DMS114 treated with DMSO at 0.1 percent for 48 hours (cell line): ENCODE measurements at regions not wholly inside any gene's neighbourhood (a gene's known extent, or its start where the extent isn't known, plus 50 kb on each side); places are given as distances from the start of the nearest gene placed in this dataset.

Experiments used
- DNase-seq: peaks from one replicate; lab custom pipeline; 2025; ENCODE audit not compliant: unreplicated experiment; lab: John Stamatoyannopoulos, UW

GRCh38 chr14:62138593-62138992, 376.4 kb downstream of the SNAPC1 start:
- DNase-seq = no peak

GRCh38 chr14:62141139-62141538, 378.9 kb downstream of the SNAPC1 start:
- no peak for DNase-seq

GRCh38 chr14:62143245-62143644, 381.0 kb downstream of the SNAPC1 start:
- no peak for DNase-seq

- no peak for DNase-seq
Measured at GRCh38 chr14:62144863-62145262, 382.6 kb downstream of the SNAPC1 start.

- no peak for DNase-seq
Measured at GRCh38 chr14:62146030-62146429, 383.8 kb downstream of the SNAPC1 start.

- no peak for DNase-seq
Measured at GRCh38 chr14:62156052-62156451, 393.8 kb downstream of the SNAPC1 start.

GRCh38 chr14:62158779-62159178, 396.6 kb downstream of the SNAPC1 start:
- no peak for DNase-seq

GRCh38 chr14:62159314-62159713, 397.1 kb downstream of the SNAPC1 start:
- DNase-seq = no peak

GRCh38 chr14:62162998-62163589, 400.9 kb downstream of the SNAPC1 start:
- DNase-seq = peak; percentile 10

GRCh38 chr14:62168564-62169155, 406.4 kb downstream of the SNAPC1 start:
- no peak for DNase-seq

- DNase-seq = peak; percentile 38
Measured at GRCh38 chr14:62179367-62180018, 417.3 kb downstream of the SNAPC1 start.

- no peak for DNase-seq
Measured at GRCh38 chr14:62181591-62181990, 419.4 kb downstream of the SNAPC1 start.

- no peak for DNase-seq
Measured at GRCh38 chr14:62185078-62185477, 422.9 kb downstream of the SNAPC1 start.

- no peak for DNase-seq
Measured at GRCh38 chr14:62187265-62187664, 425.0 kb downstream of the SNAPC1 start.

GRCh38 chr14:62189698-62190097, 427.5 kb downstream of the SNAPC1 start:
- no peak for DNase-seq

GRCh38 chr14:62206456-62206855, 444.2 kb downstream of the SNAPC1 start:
- DNase-seq = no peak

GRCh38 chr14:62209287-62209899, 447.2 kb downstream of the SNAPC1 start:
- no peak for DNase-seq

- DNase-seq = no peak
Measured at GRCh38 chr14:62213516-62213915, 451.3 kb downstream of the SNAPC1 start.

- no peak for DNase-seq
Measured at GRCh38 chr14:62216121-62216520, 453.9 kb downstream of the SNAPC1 start.

GRCh38 chr14:62234849-62235248, 472.6 kb downstream of the SNAPC1 start:
- no peak for DNase-seq

GRCh38 chr14:62244221-62244620, 482.0 kb downstream of the SNAPC1 start:
- DNase-seq = no peak

GRCh38 chr14:62247266-62247665, 485.0 kb downstream of the SNAPC1 start:
- DNase-seq = no peak
